PFSK-1 (cell line): ENCODE measurements at regions not wholly inside any gene's neighbourhood (a gene's known extent, or its start where the extent isn't known, plus 50 kb on each side); places are given as distances from the start of the nearest gene placed in this dataset.

ENCODE experiments used
- TAF1 ChIP-seq: IDR thresholded peaks from 2 replicates; pipeline ENCODE4 v1.6.1; 2012; ENCODE audit warnings: low read length, control low read depth, borderline replicate concordance; ENCODE audit not compliant: insufficient read depth
- TF ChIP-seq, protein P1 (sequence below), 2 experiments: IDR thresholded peaks; 2 replicates each; pipeline versions ENCODE4 v1.6.1 to v1.8.0; 2011 to 2012; ENCODE audit warnings: low read depth in 2 of 2, low read length in 2 of 2, control low read depth in 1 of 2, inconsistent platforms in 1 of 2, mild to moderate bottlenecking in 1 of 2, moderate library complexity in 1 of 2; ENCODE audit not compliant: insufficient read depth in 1 of 2

- no peak for TF ChIP-seq TAF1
- TF ChIP-seq, protein P1, sequence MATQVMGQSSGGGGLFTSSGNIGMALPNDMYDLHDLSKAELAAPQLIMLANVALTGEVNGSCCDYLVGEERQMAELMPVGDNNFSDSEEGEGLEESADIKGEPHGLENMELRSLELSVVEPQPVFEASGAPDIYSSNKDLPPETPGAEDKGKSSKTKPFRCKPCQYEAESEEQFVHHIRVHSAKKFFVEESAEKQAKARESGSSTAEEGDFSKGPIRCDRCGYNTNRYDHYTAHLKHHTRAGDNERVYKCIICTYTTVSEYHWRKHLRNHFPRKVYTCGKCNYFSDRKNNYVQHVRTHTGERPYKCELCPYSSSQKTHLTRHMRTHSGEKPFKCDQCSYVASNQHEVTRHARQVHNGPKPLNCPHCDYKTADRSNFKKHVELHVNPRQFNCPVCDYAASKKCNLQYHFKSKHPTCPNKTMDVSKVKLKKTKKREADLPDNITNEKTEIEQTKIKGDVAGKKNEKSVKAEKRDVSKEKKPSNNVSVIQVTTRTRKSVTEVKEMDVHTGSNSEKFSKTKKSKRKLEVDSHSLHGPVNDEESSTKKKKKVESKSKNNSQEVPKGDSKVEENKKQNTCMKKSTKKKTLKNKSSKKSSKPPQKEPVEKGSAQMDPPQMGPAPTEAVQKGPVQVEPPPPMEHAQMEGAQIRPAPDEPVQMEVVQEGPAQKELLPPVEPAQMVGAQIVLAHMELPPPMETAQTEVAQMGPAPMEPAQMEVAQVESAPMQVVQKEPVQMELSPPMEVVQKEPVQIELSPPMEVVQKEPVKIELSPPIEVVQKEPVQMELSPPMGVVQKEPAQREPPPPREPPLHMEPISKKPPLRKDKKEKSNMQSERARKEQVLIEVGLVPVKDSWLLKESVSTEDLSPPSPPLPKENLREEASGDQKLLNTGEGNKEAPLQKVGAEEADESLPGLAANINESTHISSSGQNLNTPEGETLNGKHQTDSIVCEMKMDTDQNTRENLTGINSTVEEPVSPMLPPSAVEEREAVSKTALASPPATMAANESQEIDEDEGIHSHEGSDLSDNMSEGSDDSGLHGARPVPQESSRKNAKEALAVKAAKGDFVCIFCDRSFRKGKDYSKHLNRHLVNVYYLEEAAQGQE (IDR thresholded peaks at IDR 0.05; ENCODE audit: insufficient read depth in 1 of 2, low read depth in 2 of 2, low read length in 2 of 2) = no peak
Observed at GRCh38 chr13:85900521-85900920, 101.3 kb upstream of the SLITRK6 start.
